Esophagus muscularis mucosa (tissue), 3 donors: ENCODE measurements at regions not wholly inside any gene's neighbourhood (a gene's known extent, or its start where the extent isn't known, plus 50 kb on each side); places are given as distances from the start of the nearest gene placed in this dataset.

Source experiments
- CTCF ChIP-seq, 3 experiments: fragments of 200-600 bp in 2 of 3; fragments of 450-650 bp in 1 of 3; sonication (generic) in 2 of 3; IDR thresholded peaks; one replicate each; pipeline ENCODE4 v1.5.1; 2017 to 2019; ENCODE audit warnings: antibody characterized with exemption in 3 of 3, mild to moderate bottlenecking in 2 of 3, moderate library complexity in 1 of 3
- POLR2A ChIP-seq: fragments of 450-650 bp; IDR thresholded peaks from one replicate; pipeline ENCODE4 v1.6.1; 2017; ENCODE audit warnings: antibody characterized with exemption, moderate library complexity, mild to moderate bottlenecking, low read depth

- no peak for TF ChIP-seq CTCF (IDR thresholded peaks at IDR 0.05)
- no peak for TF ChIP-seq POLR2A
Measured at GRCh38 chr7:13457790-13458189, 531.7 kb downstream of the ETV1 start.
